GM18498 (cell line): ENCODE measurements at regions not wholly inside any gene's neighbourhood (a gene's known extent, or its start where the extent isn't known, plus 50 kb on each side); places are given as distances from the start of the nearest gene placed in this dataset.
"Not testable (repeated sequence)": the region's sequence is repeated elsewhere in the genome, so short reads cannot be mapped to it uniquely, and the experiment has no call there.

Source experiments
- ATAC-seq: cut with Tn5 transposase; IDR thresholded peaks from one replicate; pipeline ENCODE4 v1.9.1; 2021; ENCODE audit warnings: mild to moderate bottlenecking, moderate library complexity; ENCODE audit not compliant: unreplicated experiment

DNA sequence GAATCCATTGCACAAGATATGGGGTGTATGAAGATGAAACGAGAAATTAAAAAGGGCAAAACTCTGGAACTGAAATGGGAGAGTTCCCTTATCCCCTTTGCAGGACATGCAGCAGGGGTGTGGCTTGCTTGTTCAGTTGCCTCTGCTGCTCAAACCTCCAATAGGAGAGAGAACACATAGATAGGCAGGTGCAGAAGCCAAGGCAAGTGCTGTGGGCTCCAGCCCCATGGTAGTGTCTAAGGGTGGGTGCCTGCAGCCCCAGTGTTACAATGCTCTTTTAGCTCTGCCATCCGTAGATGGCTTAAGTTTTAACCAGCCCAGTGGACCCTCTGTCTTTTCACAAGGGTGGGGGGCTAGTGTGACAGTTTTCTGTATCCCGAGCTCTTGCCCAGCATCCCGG is 69.7 kb downstream of the CMAS start:
- ATAC-seq = no peak

GRCh38 chr12:22116376-22116775 is 70.4 kb downstream of the CMAS start:
- no peak for ATAC-seq

DNA sequence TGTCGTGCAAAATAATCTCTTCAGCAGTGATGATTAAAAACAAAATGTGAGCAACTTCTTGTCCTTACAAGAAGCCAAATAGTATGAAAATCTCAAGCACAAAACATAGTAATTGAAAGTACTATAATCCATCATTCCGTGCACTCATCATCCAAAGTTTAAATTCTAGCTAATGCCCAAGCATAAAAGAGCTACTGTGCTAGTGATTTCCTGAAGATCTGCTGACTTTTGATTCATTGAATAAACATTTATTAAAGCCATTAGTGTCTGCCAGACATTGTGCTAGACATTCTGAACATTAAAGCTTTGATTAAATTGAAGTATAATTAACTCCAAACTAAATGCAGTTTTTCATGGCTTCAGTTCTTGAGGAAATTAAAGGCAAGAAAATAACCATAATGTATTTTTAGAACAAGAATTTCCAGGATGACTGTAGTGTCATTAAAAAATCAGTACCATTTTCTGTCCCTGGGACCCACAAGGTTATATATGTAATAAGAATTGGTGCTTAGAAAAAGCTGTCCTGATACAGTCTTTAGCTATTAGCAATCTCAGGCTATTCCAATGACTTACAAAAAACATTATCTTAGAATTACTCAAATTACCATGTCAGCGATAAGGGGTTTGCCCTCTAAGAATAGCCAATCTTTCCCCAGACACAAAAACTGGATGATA is 71.7 kb downstream of the CMAS start:
- no peak for ATAC-seq

GRCh38 chr12:22118238-22118790 is 72.3 kb downstream of the CMAS start:
- no peak for ATAC-seq

- peak; percentile 63 for ATAC-seq
These were observed 75.2 kb downstream of the CMAS start for GRCh38 chr12:22121224-22121623.

GRCh38 chr12:22122359-22122758 is 76.3 kb downstream of the CMAS start:
- no peak for ATAC-seq

- no peak for ATAC-seq
These were observed 79.0 kb downstream of the CMAS start for GRCh38 chr12:22124987-22125386.

DNA sequence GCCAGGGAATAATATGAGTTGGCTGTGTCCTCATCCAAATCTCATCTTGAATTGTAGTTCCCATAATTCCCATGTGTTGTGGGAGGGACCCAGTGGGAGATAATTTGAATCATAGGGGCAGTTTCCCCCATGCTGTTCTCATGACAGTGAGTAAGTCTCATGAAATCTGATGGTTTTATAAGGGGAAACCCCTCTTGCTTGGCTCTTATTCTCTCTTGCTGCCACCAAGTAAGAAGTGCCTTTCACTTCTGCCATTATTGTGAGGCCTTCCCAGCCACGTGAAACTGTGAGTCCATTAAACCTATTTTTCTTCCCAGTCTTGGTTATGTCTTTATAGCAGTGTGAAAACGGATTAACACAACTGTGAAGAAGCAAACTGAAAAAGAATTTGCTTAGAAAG is 80.1 kb downstream of the CMAS start:
- not testable (repeated sequence) for ATAC-seq

GRCh38 chr12:22126758-22127157 is 80.7 kb downstream of the CMAS start:
- no peak for ATAC-seq

DNA sequence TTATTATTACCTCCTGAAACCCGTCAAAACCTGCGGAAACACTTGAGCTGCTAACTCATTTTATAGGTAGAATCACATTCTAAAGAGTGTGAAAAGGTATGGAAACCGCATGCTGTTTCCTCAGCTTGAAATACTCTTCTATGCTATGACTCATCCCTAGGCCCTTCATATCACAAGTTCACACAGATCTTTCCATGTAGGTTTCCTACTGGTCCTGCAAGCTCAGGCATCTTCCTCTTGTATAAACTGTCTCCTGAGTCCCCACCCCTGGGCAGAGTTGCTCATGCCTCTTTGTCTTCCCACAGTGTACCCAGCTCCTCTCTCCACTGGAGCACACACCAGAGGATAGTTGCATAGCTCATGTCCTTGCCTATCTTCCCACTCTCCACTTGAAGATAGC is 84.7 kb downstream of the CMAS start:
- no peak for ATAC-seq

GRCh38 chr12:22136604-22137117 is 90.6 kb downstream of the CMAS start:
- ATAC-seq = not testable (repeated sequence)
